Nephron (organoid): ENCODE measurements at regions not wholly inside any gene's neighbourhood (a gene's known extent, or its start where the extent isn't known, plus 50 kb on each side); places are given as distances from the start of the nearest gene placed in this dataset.

ENCODE experiments used
- H3K27ac Mint-ChIP-seq, 3 experiments: 2 replicates each; pipeline ENCODE4 v1.8.0; 2020; ENCODE audit warnings: mixed read lengths in 3 of 3, mild to moderate bottlenecking in 2 of 3, moderate library complexity in 1 of 3
- H3K27me3 Mint-ChIP-seq: 2 replicates; pipeline ENCODE4 v1.8.0; 2021; ENCODE audit warnings: low read depth, mild to moderate bottlenecking, moderate library complexity, mixed read lengths
- H3K36me3 Mint-ChIP-seq: 2 replicates; pipeline ENCODE4 v1.8.0; 2020; ENCODE audit warnings: low read depth, mixed read lengths
- H3K4me1 Mint-ChIP-seq: 2 replicates; pipeline ENCODE4 v1.8.0; 2020; ENCODE audit warnings: mixed read lengths
- H3K4me3 Mint-ChIP-seq, 3 experiments: 2 replicates each; pipeline ENCODE4 v1.8.0; 2020; ENCODE audit warnings: mild to moderate bottlenecking in 3 of 3, mixed read lengths in 3 of 3, moderate library complexity in 2 of 3
- H3K9me3 Mint-ChIP-seq: 2 replicates; pipeline ENCODE4 v1.8.0; 2020; ENCODE audit warnings: mixed read lengths
- CTCF ChIP-seq, 3 experiments: fragments of 200-600 bp; sonication (generic); IDR thresholded peaks; one replicate each; pipeline ENCODE4 v1.5.0; 2021; ENCODE audit warnings: antibody characterized with exemption in 3 of 3; ENCODE audit not compliant: unreplicated experiment in 3 of 3

- H3K27me3 Mint-ChIP-seq, result peaks cover 5% of the 10 kb centered on the region
- H3K4me1 Mint-ChIP-seq, result peaks cover 5% of the 10 kb centered on the region
- no peak for TF ChIP-seq CTCF (IDR thresholded peaks at IDR 0.05; ENCODE audit: unreplicated experiment in 3 of 3)
- H3K27ac Mint-ChIP-seq, result no peak overlapping the region
- H3K36me3 Mint-ChIP-seq, result no peaks in the 10 kb centered on the region
- H3K9me3 Mint-ChIP-seq, result peaks cover 10% of the 10 kb centered on the region
- no peak overlapping the region for H3K4me3 Mint-ChIP-seq
Measured at GRCh38 chr7:36777855-36778254, 53.6 kb upstream of the AOAH start.

- peaks cover 5% of the 10 kb centered on the region for H3K27me3 Mint-ChIP-seq
- no peaks in the 10 kb centered on the region for H3K36me3 Mint-ChIP-seq
- peaks cover 2% of the 10 kb centered on the region for H3K4me1 Mint-ChIP-seq
- no peak for TF ChIP-seq CTCF (IDR thresholded peaks at IDR 0.05; ENCODE audit: unreplicated experiment in 3 of 3)
- H3K9me3 Mint-ChIP-seq, result peaks cover 8% of the 10 kb centered on the region
- H3K4me3 Mint-ChIP-seq, result no peak overlapping the region
- H3K27ac Mint-ChIP-seq, result no peak overlapping the region
Measured at GRCh38 chr7:36777062-36777461, 52.8 kb upstream of the AOAH start.

GRCh38 chr7:36775676-36776075 lies 51.4 kb upstream of the AOAH start:
- no peaks in the 10 kb centered on the region for H3K36me3 Mint-ChIP-seq
- H3K9me3 Mint-ChIP-seq, result peaks cover 6% of the 10 kb centered on the region
- no peak overlapping the region for H3K27ac Mint-ChIP-seq
- no peak for TF ChIP-seq CTCF (IDR thresholded peaks at IDR 0.05; ENCODE audit: unreplicated experiment in 3 of 3)
- no peaks in the 10 kb centered on the region for H3K4me1 Mint-ChIP-seq
- H3K27me3 Mint-ChIP-seq, result peaks cover 5% of the 10 kb centered on the region
- no peak overlapping the region for H3K4me3 Mint-ChIP-seq

- H3K27ac Mint-ChIP-seq, result no peak overlapping the region
- H3K9me3 Mint-ChIP-seq, result peaks cover 5% of the 10 kb centered on the region
- H3K27me3 Mint-ChIP-seq, result peaks cover 5% of the 10 kb centered on the region
- no peak overlapping the region for H3K4me3 Mint-ChIP-seq
- no peaks in the 10 kb centered on the region for H3K4me1 Mint-ChIP-seq
- H3K36me3 Mint-ChIP-seq, result no peaks in the 10 kb centered on the region
- no peak for TF ChIP-seq CTCF (IDR thresholded peaks at IDR 0.05; ENCODE audit: unreplicated experiment in 3 of 3)
Measured at GRCh38 chr7:36775061-36775620, 50.8 kb upstream of the AOAH start.
